ENCODE measurements at regions not wholly inside any gene's neighbourhood (a gene's known extent, or its start where the extent isn't known, plus 50 kb on each side); places are given as distances from the start of the nearest gene placed in this dataset.

DNA sequence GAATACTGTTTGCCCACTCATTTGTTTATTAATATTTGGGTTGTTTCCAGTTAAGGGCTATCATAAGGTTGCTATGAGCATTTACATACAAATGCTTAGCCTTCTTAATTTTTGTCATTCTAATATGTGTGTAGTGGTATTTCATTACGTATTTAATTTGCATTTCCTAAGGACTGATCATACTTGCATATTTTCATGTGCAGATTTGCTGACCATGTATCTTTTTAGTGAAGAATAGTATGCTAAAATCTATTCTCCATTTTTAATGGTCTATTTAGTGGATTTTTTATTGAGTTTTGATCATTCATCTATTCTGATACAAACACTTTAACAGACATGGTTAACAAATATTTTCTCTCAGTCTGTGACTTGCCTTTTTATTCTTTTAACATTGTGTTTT lies 949.5 kb downstream of the RAB28 start:
- TF ChIP-seq, protein P1, sequence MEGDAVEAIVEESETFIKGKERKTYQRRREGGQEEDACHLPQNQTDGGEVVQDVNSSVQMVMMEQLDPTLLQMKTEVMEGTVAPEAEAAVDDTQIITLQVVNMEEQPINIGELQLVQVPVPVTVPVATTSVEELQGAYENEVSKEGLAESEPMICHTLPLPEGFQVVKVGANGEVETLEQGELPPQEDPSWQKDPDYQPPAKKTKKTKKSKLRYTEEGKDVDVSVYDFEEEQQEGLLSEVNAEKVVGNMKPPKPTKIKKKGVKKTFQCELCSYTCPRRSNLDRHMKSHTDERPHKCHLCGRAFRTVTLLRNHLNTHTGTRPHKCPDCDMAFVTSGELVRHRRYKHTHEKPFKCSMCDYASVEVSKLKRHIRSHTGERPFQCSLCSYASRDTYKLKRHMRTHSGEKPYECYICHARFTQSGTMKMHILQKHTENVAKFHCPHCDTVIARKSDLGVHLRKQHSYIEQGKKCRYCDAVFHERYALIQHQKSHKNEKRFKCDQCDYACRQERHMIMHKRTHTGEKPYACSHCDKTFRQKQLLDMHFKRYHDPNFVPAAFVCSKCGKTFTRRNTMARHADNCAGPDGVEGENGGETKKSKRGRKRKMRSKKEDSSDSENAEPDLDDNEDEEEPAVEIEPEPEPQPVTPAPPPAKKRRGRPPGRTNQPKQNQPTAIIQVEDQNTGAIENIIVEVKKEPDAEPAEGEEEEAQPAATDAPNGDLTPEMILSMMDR (IDR thresholded peaks at IDR 0.05; ENCODE audit: poor library complexity, severe bottlenecking) = no peak
- TF ChIP-seq SMC3 (conservative IDR thresholded peaks at IDR 0.05; ENCODE audit: poor library complexity) (no peak), EZH2 (IDR thresholded peaks at IDR 0.05; ENCODE audit: borderline replicate concordance, insufficient read depth, low read length, poor library complexity, severe bottlenecking) (no peak), EP300 (conservative IDR thresholded peaks at IDR 0.05; ENCODE audit: poor library complexity, severe bottlenecking) (no peak), POLR2AphosphoS5 (IDR thresholded peaks at IDR 0.05) (no peak), RAD21 (conservative IDR thresholded peaks at IDR 0.05) (no peak), TAF1 (IDR thresholded peaks at IDR 0.05; ENCODE audit: low read depth) (no peak)
- TF ChIP-seq, protein P2, sequence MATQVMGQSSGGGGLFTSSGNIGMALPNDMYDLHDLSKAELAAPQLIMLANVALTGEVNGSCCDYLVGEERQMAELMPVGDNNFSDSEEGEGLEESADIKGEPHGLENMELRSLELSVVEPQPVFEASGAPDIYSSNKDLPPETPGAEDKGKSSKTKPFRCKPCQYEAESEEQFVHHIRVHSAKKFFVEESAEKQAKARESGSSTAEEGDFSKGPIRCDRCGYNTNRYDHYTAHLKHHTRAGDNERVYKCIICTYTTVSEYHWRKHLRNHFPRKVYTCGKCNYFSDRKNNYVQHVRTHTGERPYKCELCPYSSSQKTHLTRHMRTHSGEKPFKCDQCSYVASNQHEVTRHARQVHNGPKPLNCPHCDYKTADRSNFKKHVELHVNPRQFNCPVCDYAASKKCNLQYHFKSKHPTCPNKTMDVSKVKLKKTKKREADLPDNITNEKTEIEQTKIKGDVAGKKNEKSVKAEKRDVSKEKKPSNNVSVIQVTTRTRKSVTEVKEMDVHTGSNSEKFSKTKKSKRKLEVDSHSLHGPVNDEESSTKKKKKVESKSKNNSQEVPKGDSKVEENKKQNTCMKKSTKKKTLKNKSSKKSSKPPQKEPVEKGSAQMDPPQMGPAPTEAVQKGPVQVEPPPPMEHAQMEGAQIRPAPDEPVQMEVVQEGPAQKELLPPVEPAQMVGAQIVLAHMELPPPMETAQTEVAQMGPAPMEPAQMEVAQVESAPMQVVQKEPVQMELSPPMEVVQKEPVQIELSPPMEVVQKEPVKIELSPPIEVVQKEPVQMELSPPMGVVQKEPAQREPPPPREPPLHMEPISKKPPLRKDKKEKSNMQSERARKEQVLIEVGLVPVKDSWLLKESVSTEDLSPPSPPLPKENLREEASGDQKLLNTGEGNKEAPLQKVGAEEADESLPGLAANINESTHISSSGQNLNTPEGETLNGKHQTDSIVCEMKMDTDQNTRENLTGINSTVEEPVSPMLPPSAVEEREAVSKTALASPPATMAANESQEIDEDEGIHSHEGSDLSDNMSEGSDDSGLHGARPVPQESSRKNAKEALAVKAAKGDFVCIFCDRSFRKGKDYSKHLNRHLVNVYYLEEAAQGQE (IDR thresholded peaks at IDR 0.05; ENCODE audit: borderline replicate concordance) = no peak
